WTC11 (cell line): ENCODE measurements at regions not wholly inside any gene's neighbourhood (a gene's known extent, or its start where the extent isn't known, plus 50 kb on each side); places are given as distances from the start of the nearest gene placed in this dataset.

Experiments used
- ATAC-seq: fragments of 200-7000 bp; cut with Tn5 transposase; 2 replicates; pipeline ENCODE4 v1.10.0; 2021; ENCODE audit warnings: mild to moderate bottlenecking, moderate library complexity
- CTCF ChIA-PET: fragments of 300-600 bp; sonication (Branson Sonifier 250); formaldehyde crosslinking; loops from one replicate; lab custom pipeline; 2021; ENCODE audit warnings: antibody characterized with exemption; lab: Charles Lee
- POLR2A ChIA-PET: fragments of 350-600 bp; sonication (Branson Sonifier 250); formaldehyde crosslinking; loops from one replicate; lab custom pipeline; 2021; ENCODE audit warnings: antibody characterized with exemption; lab: Charles Lee
- DNase-seq: peaks from one replicate; pipeline ENCODE4 v3.0.0; 2021; ENCODE audit warnings: low spot score
- H3K27ac Mint-ChIP-seq: 2 replicates; pipeline ENCODE4 v1.8.0; 2021; ENCODE audit warnings: mixed read lengths
- H3K27me3 Mint-ChIP-seq: 2 replicates; pipeline ENCODE4 v1.8.0; 2021; ENCODE audit warnings: low read depth, mild to moderate bottlenecking, moderate library complexity, mixed read lengths
- H3K36me3 Mint-ChIP-seq: 2 replicates; pipeline ENCODE4 v1.8.0; 2021; ENCODE audit warnings: mixed read lengths
- H3K4me1 Mint-ChIP-seq: 2 replicates; pipeline ENCODE4 v1.8.0; 2022; ENCODE audit warnings: mixed read lengths
- H3K4me3 Mint-ChIP-seq: 2 replicates; pipeline ENCODE4 v1.8.0; 2021; ENCODE audit warnings: mild to moderate bottlenecking, moderate library complexity, mixed read lengths
- H3K9me3 Mint-ChIP-seq: 2 replicates; pipeline ENCODE4 v1.8.0; 2021; ENCODE audit warnings: mixed read lengths
- CREM ChIP-seq: sonication (generic); formaldehyde crosslinking; IDR thresholded peaks from 2 replicates; pipeline ENCODE4 v1.8.1; 2022; ENCODE audit warnings: mild to moderate bottlenecking, missing genetic modification reagents, moderate library complexity
- CTCF ChIP-seq: fragments of 200-600 bp; IDR thresholded peaks from 2 replicates; pipeline ENCODE4 v1.8.0; 2022; ENCODE audit warnings: antibody characterized with exemption
- ESRRA ChIP-seq: sonication (generic); formaldehyde crosslinking; IDR thresholded peaks from 2 replicates; pipeline ENCODE4 v1.8.1; 2022; ENCODE audit warnings: mild to moderate bottlenecking, missing genetic modification reagents, borderline replicate concordance
- ETV6 ChIP-seq: sonication (generic); formaldehyde crosslinking; IDR thresholded peaks from 2 replicates; pipeline ENCODE4 v1.8.1; 2022; ENCODE audit warnings: mild to moderate bottlenecking, missing genetic modification reagents
- HMGA2 ChIP-seq: fragments of 250-450 bp; sonication (Bioruptor Pico); IDR thresholded peaks from 2 replicates; pipeline ENCODE4 v1.4.0; 2021; ENCODE audit warnings: mild to moderate bottlenecking, moderate library complexity
- IRF1 ChIP-seq: sonication (generic); formaldehyde crosslinking; IDR thresholded peaks from 2 replicates; pipeline ENCODE4 v1.8.0; 2023; ENCODE audit warnings: missing genetic modification reagents
- MAX ChIP-seq: sonication (generic); formaldehyde crosslinking; IDR thresholded peaks from 2 replicates; pipeline ENCODE4 v1.8.0; 2022; ENCODE audit warnings: mild to moderate bottlenecking, missing genetic modification reagents
- MYBL2 ChIP-seq: sonication (generic); formaldehyde crosslinking; IDR thresholded peaks from 2 replicates; pipeline ENCODE4 v1.8.1; 2023; ENCODE audit warnings: mild to moderate bottlenecking, moderate library complexity, missing genetic modification reagents
- NFYB ChIP-seq: sonication (generic); formaldehyde crosslinking; conservative IDR thresholded peaks from 2 replicates; pipeline ENCODE4 v1.8.0; 2022; ENCODE audit warnings: low read depth, missing genetic modification reagents
- NR1H2 ChIP-seq: sonication (generic); formaldehyde crosslinking; IDR thresholded peaks from 2 replicates; pipeline ENCODE4 v1.9.0; 2021; ENCODE audit warnings: mild to moderate bottlenecking, moderate library complexity, missing genetic modification reagents
- SMAD3 ChIP-seq: sonication (generic); formaldehyde crosslinking; IDR thresholded peaks from 2 replicates; pipeline ENCODE4 v1.8.0; 2022; ENCODE audit warnings: missing genetic modification reagents, mild to moderate bottlenecking, borderline replicate concordance
- STAT6 ChIP-seq: sonication (generic); formaldehyde crosslinking; conservative IDR thresholded peaks from 2 replicates; pipeline ENCODE4 v1.8.1; 2023; ENCODE audit warnings: mild to moderate bottlenecking, low read depth, missing genetic modification reagents, moderate library complexity
- TCF7 ChIP-seq: sonication (generic); formaldehyde crosslinking; IDR thresholded peaks from 2 replicates; pipeline ENCODE4 v1.8.0; 2022; ENCODE audit warnings: mild to moderate bottlenecking, low read depth, missing genetic modification reagents, moderate library complexity
- ZMAT4 ChIP-seq: fragments of 250-450 bp; sonication (Bioruptor Pico); IDR thresholded peaks from 2 replicates; pipeline ENCODE4 v1.9.0; 2021; ENCODE audit warnings: mild to moderate bottlenecking
- ZNF232 ChIP-seq: sonication (generic); formaldehyde crosslinking; IDR thresholded peaks from 2 replicates; pipeline ENCODE4 v1.8.0; 2022; ENCODE audit warnings: mild to moderate bottlenecking, missing genetic modification reagents
- ZNF281 ChIP-seq: sonication (generic); formaldehyde crosslinking; IDR thresholded peaks from 2 replicates; pipeline ENCODE4 v1.8.0; 2023; ENCODE audit warnings: mild to moderate bottlenecking, missing genetic modification reagents
- ZNF396 ChIP-seq: fragments of 250-450 bp; sonication (Bioruptor Pico); IDR thresholded peaks from 2 replicates; pipeline ENCODE4 v1.8.0; 2021; ENCODE audit warnings: mild to moderate bottlenecking, moderate library complexity, borderline replicate concordance
- ZNF423 ChIP-seq: fragments of 250-450 bp; sonication (Bioruptor Pico); IDR thresholded peaks from 2 replicates; pipeline ENCODE4 v2.1.2; 2022; ENCODE audit warnings: mild to moderate bottlenecking, moderate library complexity
- ZNF425 ChIP-seq: fragments of 250-450 bp; sonication (Bioruptor Pico); conservative IDR thresholded peaks from 2 replicates; pipeline ENCODE4 v1.9.0; 2021; ENCODE audit warnings: mild to moderate bottlenecking
- ZNF512 ChIP-seq: sonication (generic); formaldehyde crosslinking; IDR thresholded peaks from 2 replicates; pipeline ENCODE4 v1.8.1; 2022; ENCODE audit warnings: missing genetic modification reagents, borderline replicate concordance
- ZSCAN18 ChIP-seq: fragments of 250-450 bp; sonication (Bioruptor Pico); IDR thresholded peaks from 2 replicates; pipeline ENCODE4 v2.1.2; 2022; ENCODE audit warnings: mild to moderate bottlenecking, moderate library complexity

- peak; percentile 46; the same call in 1 of the 2 replicates for TF ChIP-seq CTCF
- TF ChIP-seq ZNF281 (CRISPR knock-in tag) = no peak
Measured at GRCh38 chr20:40741507-40742106, 52.6 kb upstream of the MAFB start (continued).

- POLR2A ChIA-PET = no interaction called here
- no peaks in the 10 kb centered on the region for H3K36me3 Mint-ChIP-seq
- DNase-seq = no peak
Measured at GRCh38 chr20:40743141-40743775, 54.2 kb upstream of the MAFB start.

More at GRCh38 chr20:40743141-40743775, 54.2 kb upstream of the MAFB start:
- no peak for ATAC-seq
- TF ChIP-seq HMGA2 (CRISPR knock-in tag) (no peak), NR1H2 (no peak), ZNF232 (CRISPR knock-in tag) (no peak), CREM (CRISPR knock-in tag) (no peak), ZNF512 (no peak), MYBL2 (no peak), ESRRA (CRISPR knock-in tag) (no peak), ZNF423 (no peak), ZNF425 (CRISPR knock-in tag) (no peak), SMAD3 (no peak), TCF7 (no peak), MAX (CRISPR knock-in tag) (no peak), IRF1 (CRISPR knock-in tag) (no peak), NFYB (CRISPR knock-in tag) (no peak), ZNF396 (CRISPR knock-in tag) (no peak), STAT6 (CRISPR knock-in tag) (no peak), ETV6 (CRISPR knock-in tag) (no peak), ZSCAN18 (CRISPR knock-in tag) (no peak), ZMAT4 (CRISPR knock-in tag) (no peak)
- Mint-ChIP-seq H3K27me3 (no peaks in the 10 kb centered on the region), H3K9me3 (no peaks in the 10 kb centered on the region), H3K4me3 (no peak overlapping the region), H3K4me1 (peaks cover 26% of the 10 kb centered on the region), H3K27ac (no peak overlapping the region)
- CTCF ChIA-PET = interaction anchor here (0.7 to 2.2 kb wide), 6 partner anchors 36 to 220 kb away, joined by 3 to 11 read pairs (median 7); no protein-coding TSS in a partner anchor
